IPS-NIHi7 (cell line): ENCODE measurements at regions not wholly inside any gene's neighbourhood (a gene's known extent, or its start where the extent isn't known, plus 50 kb on each side); places are given as distances from the start of the nearest gene placed in this dataset.

Experiments
- DNase-seq: peaks from one replicate; pipeline ENCODE4 v3.0.0; 2012; ENCODE audit warnings: mixed read lengths; ENCODE audit errors: extremely low spot score

- no peak for DNase-seq
Measured at GRCh38 chr1:224486801-224487583, 52.4 kb upstream of the WDR26 start.

DNA sequence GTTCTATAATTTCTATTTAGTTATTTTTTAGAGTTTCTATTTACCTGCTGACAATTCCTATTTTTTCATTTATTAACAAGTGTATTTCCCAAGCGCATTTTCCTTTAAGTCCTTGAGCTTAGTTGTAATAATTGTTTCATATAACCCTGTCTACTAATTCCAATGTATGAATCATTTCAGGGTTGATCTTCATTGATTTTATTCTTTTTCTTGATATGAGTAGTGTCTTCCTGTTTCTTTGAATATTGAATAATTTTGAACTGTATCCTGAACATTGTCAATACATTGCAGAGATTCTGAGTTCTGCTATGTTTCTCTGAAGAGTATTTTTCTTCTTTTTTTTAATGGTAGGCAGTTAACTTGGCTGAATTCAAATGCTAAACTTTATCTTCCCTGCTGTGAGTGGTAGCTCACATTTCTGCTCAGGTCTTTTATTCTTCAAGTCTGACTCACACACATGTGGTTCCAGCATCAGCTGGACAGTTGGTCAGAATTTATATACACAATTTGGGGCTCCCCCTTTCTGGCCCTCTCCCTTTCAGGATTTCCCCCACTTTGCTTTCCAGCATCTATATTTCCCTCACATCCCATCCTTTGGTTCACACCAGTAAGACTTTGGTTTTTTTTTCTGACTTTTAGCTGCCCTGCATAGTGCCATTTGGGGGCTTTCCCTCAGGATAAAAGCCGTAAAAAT, 54.4 kb upstream of the WDR26 start:
- DNase-seq, result no peak

GRCh38 chr1:224489534-224490365, 55.2 kb upstream of the WDR26 start:
- DNase-seq, result no peak

- no peak for DNase-seq
Measured at GRCh38 chr1:224490549-224491537, 56.2 kb upstream of the WDR26 start.

- DNase-seq, result no peak
Measured at GRCh38 chr1:224492015-224492414, 57.4 kb upstream of the WDR26 start.

- no peak for DNase-seq
Measured at GRCh38 chr1:224492632-224493031, 58.0 kb upstream of the WDR26 start.

DNA sequence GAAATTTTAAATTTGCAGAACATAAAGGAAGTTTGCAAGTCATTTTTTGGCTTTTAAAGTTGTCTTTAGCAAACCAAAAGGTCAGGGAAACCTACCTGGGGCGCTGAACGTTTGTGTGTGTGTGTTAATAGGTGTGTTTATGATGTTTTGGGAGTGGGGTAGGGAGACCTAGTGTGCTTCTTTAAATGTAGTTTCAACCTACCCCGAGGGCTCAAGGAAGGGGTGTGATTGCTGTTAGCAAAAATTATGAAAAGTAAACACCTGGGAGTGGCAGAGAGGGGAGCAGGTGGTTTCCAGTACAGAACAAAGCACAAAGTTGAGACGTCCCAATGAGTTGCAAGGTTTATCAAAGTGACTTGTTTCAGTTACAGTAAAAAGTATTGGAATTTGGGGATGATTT, 58.7 kb upstream of the WDR26 start:
- DNase-seq, result no peak

GRCh38 chr1:224494343-224494742, 59.7 kb upstream of the WDR26 start:
- DNase-seq, result no peak

DNA sequence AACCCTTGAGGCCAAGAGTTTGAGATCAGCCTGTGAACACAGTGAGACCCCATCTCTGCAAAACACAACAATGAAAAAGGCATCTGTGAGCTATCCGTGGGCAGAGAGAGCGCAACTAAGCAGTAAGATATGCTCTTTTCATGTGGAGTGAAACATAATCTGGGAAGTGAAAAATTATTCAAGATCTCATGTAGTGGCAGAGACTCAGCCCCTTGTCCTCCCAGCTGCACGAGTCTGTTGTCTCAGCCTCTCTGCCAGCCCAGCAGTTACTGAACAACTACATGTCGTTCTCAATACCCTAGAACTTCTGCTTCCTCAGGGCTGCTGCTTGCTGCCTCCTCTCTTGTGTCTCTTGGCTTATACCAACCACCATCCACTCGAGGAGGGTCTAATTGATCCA, 61.3 kb upstream of the WDR26 start:
- no peak for DNase-seq

DNA sequence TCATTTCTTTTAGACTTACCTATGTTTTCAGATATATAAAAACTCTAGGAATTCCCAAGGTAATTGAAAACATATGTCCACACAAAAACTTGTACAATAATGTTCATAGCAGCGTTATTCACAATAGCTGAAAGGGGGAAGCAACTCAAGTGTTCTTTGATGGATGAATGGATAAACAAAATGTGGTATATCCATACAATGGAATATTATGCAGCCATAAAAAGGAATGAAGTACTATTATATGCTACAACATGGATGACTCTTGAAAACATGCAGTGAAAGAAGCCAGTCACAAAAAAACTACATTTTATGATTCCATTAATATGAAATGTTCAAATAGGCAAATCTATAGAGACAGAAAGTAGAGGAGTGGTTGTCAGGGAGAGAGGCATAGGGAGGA, 62.2 kb upstream of the WDR26 start:
- DNase-seq, result no peak

DNA sequence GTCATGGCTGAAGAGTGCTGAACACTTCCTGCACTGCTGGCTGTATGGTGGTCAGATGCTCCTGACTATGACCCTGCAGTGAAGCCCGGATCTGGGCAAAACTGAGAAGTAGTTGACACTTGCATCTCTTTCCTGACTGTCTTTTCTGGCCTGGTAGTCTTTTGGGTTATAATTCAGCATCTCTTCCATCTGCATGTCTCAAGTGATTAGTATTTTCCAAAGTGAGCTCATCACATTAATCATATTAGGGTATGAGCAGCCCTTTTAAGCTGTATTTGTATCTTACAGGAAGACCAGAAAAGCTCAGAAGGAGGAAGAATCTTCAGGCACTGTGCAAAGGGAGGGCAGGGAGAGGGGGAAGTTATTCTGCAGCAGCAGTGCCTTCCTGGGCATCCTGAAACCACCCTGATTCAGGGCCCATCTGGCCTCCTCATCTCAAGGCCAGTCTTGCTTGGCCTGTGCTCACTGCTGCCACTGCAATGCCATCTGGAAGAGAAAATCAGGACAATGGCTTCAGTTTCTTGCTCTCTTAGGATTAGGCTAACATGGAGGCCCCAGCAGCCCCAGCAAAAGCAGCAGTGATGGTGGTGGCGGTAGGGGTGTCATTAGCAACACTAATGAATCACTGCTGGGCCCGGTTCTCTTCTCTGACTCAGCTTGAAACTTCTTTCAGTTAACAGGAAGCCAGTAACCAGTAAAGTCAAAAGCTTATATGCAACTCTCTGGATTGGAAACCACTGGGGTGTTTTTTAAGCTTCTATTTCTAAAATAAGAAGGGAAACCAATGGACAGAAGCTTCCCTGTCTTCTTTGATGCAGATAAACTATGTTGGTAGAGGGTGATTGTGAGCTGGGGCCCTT, 63.3 kb upstream of the WDR26 start:
- DNase-seq, result peak; percentile 74

- DNase-seq, result peak; percentile 78
Measured at GRCh38 chr1:224498574-224499170, 64.1 kb upstream of the WDR26 start.

DNA sequence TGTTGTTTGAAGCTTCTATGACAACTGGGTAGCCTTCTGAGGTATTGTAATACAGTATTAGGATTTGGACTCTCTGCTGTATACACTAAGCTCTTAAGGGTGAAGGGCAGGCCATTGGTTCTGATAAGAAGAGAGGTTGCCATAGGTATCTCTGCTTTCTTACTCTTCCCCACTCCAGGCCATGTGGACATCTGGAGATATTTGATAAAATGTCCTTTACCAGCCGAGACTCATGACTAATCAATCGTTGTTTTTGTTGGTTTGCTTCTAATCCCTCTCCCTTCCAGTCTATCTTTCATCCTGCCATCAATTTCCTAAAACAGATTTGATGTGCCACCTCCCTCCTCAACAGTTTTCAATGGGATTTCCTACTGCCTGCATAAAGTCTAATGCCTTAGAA, 64.6 kb upstream of the WDR26 start:
- DNase-seq, result no peak

DNA sequence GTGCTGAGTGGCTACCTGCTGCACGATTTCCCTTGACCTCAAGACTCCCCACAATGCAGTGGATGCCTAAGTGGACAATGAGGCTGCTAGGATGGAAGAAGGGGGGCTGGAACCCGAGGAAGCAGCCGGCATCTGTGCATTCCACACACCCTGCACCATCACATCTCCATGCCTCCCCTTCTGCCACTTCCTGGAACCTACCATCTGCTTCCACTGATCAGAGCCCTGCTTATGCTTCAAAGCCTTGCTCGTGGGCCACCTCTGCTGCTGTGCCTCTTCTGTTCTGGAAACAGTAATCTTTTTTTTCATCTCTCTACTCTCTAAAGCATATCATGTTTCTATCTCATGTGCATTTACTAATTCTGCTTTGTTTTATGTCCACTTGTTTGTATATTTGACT, 66.2 kb upstream of the WDR26 start:
- DNase-seq, result no peak

- no peak for DNase-seq
Measured at GRCh38 chr1:224501836-224502235, 67.2 kb upstream of the WDR26 start.

DNA sequence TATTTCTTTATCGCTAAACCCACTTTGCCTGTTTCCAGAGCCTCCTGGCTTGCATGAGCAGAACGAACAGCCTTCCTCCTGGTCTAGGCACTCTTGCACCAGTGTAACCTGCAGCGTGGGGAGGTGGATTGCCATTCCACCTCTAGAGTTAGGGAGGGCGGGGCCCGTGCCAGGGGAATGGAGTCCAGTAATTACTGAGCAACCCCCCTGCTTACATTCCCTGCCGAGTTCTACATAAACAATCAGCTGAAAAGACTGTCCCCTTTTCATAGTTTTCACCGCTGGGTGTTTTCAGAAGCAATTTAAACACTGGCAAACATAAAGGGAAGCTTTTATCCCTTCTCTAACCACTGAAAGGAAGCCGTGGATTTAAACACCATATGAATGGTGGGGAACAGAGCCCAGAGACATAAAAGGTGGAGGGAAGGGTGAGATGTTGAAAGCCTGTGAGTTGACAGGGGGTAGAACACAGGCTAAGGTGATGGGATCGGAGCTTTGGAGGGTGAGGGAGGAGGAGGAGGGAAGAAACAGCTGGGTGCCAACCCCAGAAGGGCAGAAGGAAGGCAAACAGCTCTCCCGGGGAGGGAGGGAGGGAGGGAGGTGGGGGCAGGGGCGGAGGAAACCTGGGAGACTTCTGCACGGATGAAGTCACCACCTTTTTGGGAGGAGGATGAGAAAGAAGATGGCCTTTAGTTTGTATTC, 68.0 kb upstream of the WDR26 start:
- DNase-seq, result peak; percentile 61

DNA sequence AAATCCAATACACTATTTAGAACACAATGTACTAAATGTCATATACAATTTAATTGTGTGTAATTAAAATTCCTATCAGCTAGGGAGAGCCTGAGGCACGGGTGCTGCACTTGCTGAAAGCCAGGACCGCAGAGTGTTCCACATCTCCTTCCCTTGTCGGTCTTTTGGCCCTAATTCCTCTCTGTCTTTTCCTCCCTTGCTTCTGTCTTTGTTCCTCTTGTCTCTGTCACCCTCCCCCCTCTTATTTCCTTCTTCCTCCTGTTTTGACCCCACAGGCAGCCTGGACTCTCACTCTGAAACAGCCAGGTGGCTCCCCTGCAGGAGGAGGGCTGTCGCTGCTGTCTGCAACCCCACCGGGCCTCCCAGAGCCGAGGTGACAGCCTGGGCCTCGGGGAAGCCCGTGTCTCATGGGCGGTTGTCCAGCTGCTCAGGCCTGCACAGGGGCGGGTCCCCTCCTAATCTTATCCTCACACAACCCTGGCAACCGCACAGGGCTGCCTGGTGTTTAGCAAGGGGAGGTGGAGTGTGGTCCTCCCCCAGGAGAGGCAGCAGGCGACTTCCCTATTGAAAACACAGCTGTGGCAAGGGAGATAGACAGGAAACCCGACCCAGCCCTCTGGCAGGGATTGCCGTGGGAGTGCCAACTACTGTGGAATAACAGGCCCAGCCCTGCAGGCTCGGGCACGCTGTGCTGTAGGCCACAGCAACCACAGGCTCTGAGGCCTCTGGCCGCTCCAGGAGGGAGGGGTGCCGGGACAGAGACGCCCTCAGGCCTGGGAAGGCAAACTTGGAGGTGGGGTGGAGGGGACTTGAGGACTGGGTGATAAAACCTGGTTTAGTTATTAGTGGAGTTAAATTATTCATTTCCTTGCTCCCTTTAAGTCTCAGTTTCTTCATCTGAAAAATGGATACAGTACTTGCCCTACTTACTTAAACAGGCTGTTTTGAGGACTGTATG, 68.8 kb upstream of the WDR26 start:
- DNase-seq, result peak; percentile 83
